K562 (cell line): ENCODE measurements at regions not wholly inside any gene's neighbourhood (a gene's known extent, or its start where the extent isn't known, plus 50 kb on each side); places are given as distances from the start of the nearest gene placed in this dataset.

ENCODE experiments used
- ATAC-seq: fragments of 200-7000 bp; cut with Tn5 transposase; 3 replicates; pipeline ENCODE4 v1.9.1; 2020; ENCODE audit warnings: moderate library complexity
- BruUV-seq: library from RNA; stranded (reverse); fragments of 400-500 nt; replicated peaks from 2 replicates; lab custom pipeline; 2021; lab: Mats Ljungman, UMichigan
- CTCF ChIA-PET: fragments of 300-600 bp; formaldehyde crosslinking; extraction: SDS; loops from one replicate; lab custom pipeline; 2021; ENCODE audit warnings: low intra/inter-chr PET ratio; lab: Yijun Ruan, JAX
- POLR2A ChIA-PET: fragments of 300-600, 350-650 bp; sonication (Branson Sonifier 250); formaldehyde crosslinking; extraction: SDS; loops from one replicate; lab custom pipeline; 2021; ENCODE audit warnings: antibody characterized with exemption, inconsistent platforms; lab: Yijun Ruan, JAX
- DNase-seq, 4 experiments: peaks; one replicate each; pipeline versions ENCODE4 v3.0.0 to v3.0.0-alpha.2; 2011 to 2018; ENCODE audit warnings: low spot score in 3 of 4, mixed read lengths in 3 of 4; ENCODE audit errors: extremely low read depth in 1 of 4
- FAIRE-seq: peaks from 2 replicates; lab custom pipeline; 2011; peaks lifted over from hg19 to GRCh38; lab: Jason Lieb, UNC
- H2AFZ ChIP-seq: 2 replicates; pipeline ENCODE4 v1.6.0; 2011; ENCODE audit warnings: low read depth, low read length, control low read depth, inconsistent platforms
- H3K27ac ChIP-seq: fragments of 200-600 bp; 3 replicates; pipeline ENCODE4 v1.8.0; 2011; ENCODE audit warnings: low read depth, mild to moderate bottlenecking, control low read depth, inconsistent platforms, low read length, moderate library complexity, mixed read lengths; ENCODE audit errors: extremely low read depth
- H3K27me3 ChIP-seq, 2 experiments: fragments of 300-600 bp in 1 of 2; 2 replicates in 1 of 2; 3 replicates in 1 of 2; pipeline versions ENCODE4 v1.6.0 to v1.8.0; 2011; ENCODE audit warnings: inconsistent platforms in 2 of 2, low read length in 2 of 2, mild to moderate bottlenecking in 1 of 2, mixed read lengths in 1 of 2, moderate library complexity in 1 of 2; ENCODE audit not compliant: control insufficient read depth in 2 of 2, insufficient read depth in 2 of 2
- H3K36me3 ChIP-seq: fragments of 300-600 bp; 3 replicates; pipeline ENCODE4 v1.8.0; 2011; ENCODE audit warnings: mild to moderate bottlenecking, low read length, inconsistent platforms; ENCODE audit not compliant: control insufficient read depth, insufficient read depth
- H3K4me1 ChIP-seq, 2 experiments: fragments of 200-600 bp in 1 of 2; replicated peaks in 1 of 2; 2 replicates in 1 of 2; 3 replicates in 1 of 2; pipeline versions ENCODE4 v1.5.1 to v1.8.0; 2011; ENCODE audit warnings: inconsistent platforms in 2 of 2, low read length in 2 of 2, mild to moderate bottlenecking in 1 of 2, mixed read lengths in 1 of 2, moderate library complexity in 1 of 2; ENCODE audit not compliant: control insufficient read depth in 2 of 2, insufficient read depth in 2 of 2
- H3K4me2 ChIP-seq: 2 replicates; pipeline ENCODE4 v1.6.1; 2011; ENCODE audit warnings: low read length, control low read depth, inconsistent platforms, mixed read lengths; ENCODE audit not compliant: insufficient read depth
- H3K4me3 ChIP-seq: fragments of 200-600 bp; sonication (generic), shearing (Covaris generic); 2 replicates; pipeline ENCODE4 v1.5.1; 2016; ENCODE audit warnings: control low read depth, inconsistent platforms
- H3K79me2 ChIP-seq: fragments of 200-600 bp; 3 replicates; pipeline ENCODE4 v1.8.0; 2011; ENCODE audit warnings: low read length, inconsistent platforms; ENCODE audit not compliant: control insufficient read depth, insufficient read depth
- H3K9ac ChIP-seq, 2 experiments: 2 replicates each; pipeline versions ENCODE4 v1.6.0 to v1.6.1; 2011; ENCODE audit warnings: low read depth in 2 of 2, low read length in 2 of 2, control low read depth in 1 of 2, inconsistent platforms in 1 of 2, mild to moderate bottlenecking in 1 of 2, mixed read lengths in 1 of 2; ENCODE audit not compliant: insufficient read depth in 1 of 2
- H3K9me1 ChIP-seq: one replicate; pipeline ENCODE4 v1.6.0; 2011; ENCODE audit warnings: inconsistent platforms, mild to moderate bottlenecking, low read length, moderate library complexity; ENCODE audit not compliant: control insufficient read depth, insufficient read depth
- H3K9me3 ChIP-seq: replicated peaks from 2 replicates; pipeline ENCODE4 v1.5.1; 2011; ENCODE audit warnings: low read depth, low read length, inconsistent platforms; ENCODE audit not compliant: control insufficient read depth, insufficient read depth
- H4K20me1 ChIP-seq: replicated peaks from 2 replicates; pipeline ENCODE4 v1.6.1; 2011; ENCODE audit warnings: low read length, inconsistent platforms, mixed read lengths; ENCODE audit not compliant: control insufficient read depth, insufficient read depth
- CREB3 ChIP-seq: fragments of 450-650 bp; conservative IDR thresholded peaks from 2 replicates; pipeline ENCODE4 v1.6.1; 2016; ENCODE audit warnings: missing genetic modification characterization, low read depth, mild to moderate bottlenecking, missing compliant biosample characterization, moderate library complexity
- DEAF1 ChIP-seq: fragments of 450-650 bp; formaldehyde crosslinking; IDR thresholded peaks from 2 replicates; pipeline ENCODE4 v1.4.0; 2020; ENCODE audit warnings: mild to moderate bottlenecking, moderate library complexity
- E2F4 ChIP-seq: sonication (generic); formaldehyde crosslinking; IDR thresholded peaks from 2 replicates; pipeline ENCODE4 v1.8.0; 2022; ENCODE audit warnings: mild to moderate bottlenecking, low read depth, missing genetic modification reagents
- ETV1 ChIP-seq: fragments of 450-650 bp; conservative IDR thresholded peaks from 2 replicates; pipeline ENCODE4 v1.6.1; 2016; ENCODE audit warnings: missing genetic modification characterization, control low read depth, low read depth, missing compliant biosample characterization
- HNRNPH1 ChIP-seq: fragments of 200-400 bp; formaldehyde crosslinking; optimal IDR thresholded peaks from 2 replicates; pipeline ENCODE3; 2017; ENCODE audit warnings: low read depth, mild to moderate bottlenecking, low read length, moderate library complexity
- ILF3 ChIP-seq: fragments of 450-650 bp; IDR thresholded peaks from 2 replicates; pipeline ENCODE4 v1.6.1; 2018; ENCODE audit warnings: antibody characterized with exemption, mild to moderate bottlenecking, moderate library complexity, borderline replicate concordance
- JUN ChIP-seq, 2 experiments: sonication (generic) in 1 of 2; formaldehyde crosslinking in 1 of 2; IDR thresholded peaks; 2 replicates each; pipeline versions ENCODE4 v1.6.1 to v1.8.0; 2012 to 2022; ENCODE audit warnings: borderline replicate concordance in 2 of 2, mild to moderate bottlenecking in 2 of 2, improper control_type of control experiment in 1 of 2, low read depth in 1 of 2, low read length in 1 of 2, missing genetic modification reagents in 1 of 2
- MLLT1 ChIP-seq, 2 experiments: fragments of 450-650 bp; IDR thresholded peaks; 2 replicates each; pipeline ENCODE4 v1.6.1; 2016
- NR2F6 ChIP-seq: fragments of 450-650 bp; formaldehyde crosslinking; IDR thresholded peaks from 2 replicates; pipeline ENCODE4 v1.4.0; 2020; ENCODE audit warnings: mild to moderate bottlenecking
- PHF8 ChIP-seq: fragments of 200-600 bp; sonication (generic); IDR thresholded peaks from 2 replicates; pipeline ENCODE4 v1.6.1; 2012; ENCODE audit warnings: mixed run types, mild to moderate bottlenecking, inconsistent platforms, low read length, moderate library complexity, borderline replicate concordance
- POLR3G ChIP-seq: IDR thresholded peaks from 2 replicates; pipeline ENCODE4 v1.6.1; 2011; ENCODE audit not compliant: insufficient read length, insufficient replicate concordance; ENCODE audit errors: extremely low read depth
- SIX5 ChIP-seq, 2 experiments: IDR thresholded peaks; 2 replicates each; pipeline ENCODE4 v1.6.1; 2011; ENCODE audit warnings: low read length in 2 of 2, borderline replicate concordance in 1 of 2, low read depth in 1 of 2, mild to moderate bottlenecking in 1 of 2, moderate library complexity in 1 of 2; ENCODE audit not compliant: insufficient read depth in 1 of 2
- SRF ChIP-seq, 2 experiments: fragments of 250-450, 450-650 bp in 1 of 2; sonication (Bioruptor Pico) in 1 of 2; sonication (generic) in 1 of 2; formaldehyde crosslinking; IDR thresholded peaks; 2 replicates each; pipeline versions ENCODE4 v1.5.0 to v1.5.1; 2020 to 2022; ENCODE audit warnings: mild to moderate bottlenecking in 1 of 2, missing genetic modification reagents in 1 of 2
- WHSC1 ChIP-seq: IDR thresholded peaks from one replicate; pipeline ENCODE4 v1.6.1; 2012; ENCODE audit warnings: low read length, control low read depth, inconsistent platforms
- ZBTB43 ChIP-seq: sonication (generic); formaldehyde crosslinking; IDR thresholded peaks from 2 replicates; pipeline ENCODE4 v1.8.0; 2023; ENCODE audit warnings: mild to moderate bottlenecking, missing genetic modification reagents
- ZNF79 ChIP-seq: fragments of 250-450 bp; sonication (Bioruptor Pico); IDR thresholded peaks from 2 replicates; pipeline ENCODE4 v1.4.0; 2020; ENCODE audit warnings: low read depth, mild to moderate bottlenecking, moderate library complexity
- WGBS: fragments of 100-300 bp; shearing (Covaris generic); methylation state at CpG from one replicate; pipeline ENCODE4 v1.1.6; 2016; ENCODE audit warnings: low coverage, mixed read lengths; ENCODE audit not compliant: insufficient coverage; ENCODE audit errors: missing lambda C conversion rate; 5-methylcytosine and 5-hydroxymethylcytosine counted together
- in situ Hi-C: fragments of 300-500 bp; cut with MboI; formaldehyde crosslinking; loops from 4 replicates; pipeline ENCODE4 v1.15.0; 2018; ENCODE audit warnings: inconsistent platforms, mixed read lengths
- intact Hi-C: fragments of 100-400 bp; cut with micrococcal nuclease; formaldehyde crosslinking; loops from 2 replicates; pipeline ENCODE4 v1.14.2; 2022

GRCh38 chr5:25488119-25488518 lies 843.3 kb upstream of the CDH10 start:
- Histone ChIP-seq H3K27ac (no peak overlapping the region), H3K79me2 (no peaks in the 10 kb centered on the region), H4K20me1 (no peaks in the 10 kb centered on the region), H3K4me2 (no peak overlapping the region), H3K9me3 (no peaks in the 10 kb centered on the region), H2AFZ (no peak overlapping the region), H3K4me3 (no peak overlapping the region), H3K27me3 (no peaks in the 10 kb centered on the region), H3K9me1 (no peaks in the 10 kb centered on the region), H3K4me1 (no peaks in the 10 kb centered on the region), H3K9ac (no peak overlapping the region), H3K36me3 (no peaks in the 10 kb centered on the region)
- ChIA-PET CTCF (no interaction called here), POLR2A (no interaction called here)
- FAIRE-seq = no peak
- in situ Hi-C loops = no loop called here
- intact Hi-C loops = no loop called here
- 0% methylated on average over 1 of the region's 1 CpG for WGBS
- DNase-seq = no peak
- BruUV-seq = no TSS peak
- ATAC-seq = no peak
- TF ChIP-seq POLR3G (no peak), ILF3 (no peak), JUN (IDR thresholded peaks at IDR 0.05; ENCODE audit: borderline replicate concordance, low read depth, low read length) (no peak), JUN (CRISPR knock-in tag; IDR thresholded peaks at IDR 0.05; ENCODE audit: borderline replicate concordance) (no peak), DEAF1 (CRISPR knock-in tag) (no peak), PHF8 (no peak), MLLT1 (IDR thresholded peaks at IDR 0.05) (no peak), HNRNPH1 (no peak), CREB3 (no peak), ZBTB43 (CRISPR knock-in tag) (no peak), SRF (CRISPR knock-in tag; IDR thresholded peaks at IDR 0.05) (no peak), SIX5 (IDR thresholded peaks at IDR 0.05; ENCODE audit: borderline replicate concordance in 1 of 2, insufficient read depth in 1 of 2, low read depth in 1 of 2, low read length in 2 of 2) (no peak), ZNF79 (CRISPR knock-in tag) (no peak), WHSC1 (no peak), E2F4 (CRISPR knock-in tag) (no peak), ETV1 (no peak), NR2F6 (CRISPR knock-in tag) (no peak)
